ENCODE measurements at regions not wholly inside any gene's neighbourhood (a gene's known extent, or its start where the extent isn't known, plus 50 kb on each side); places are given as distances from the start of the nearest gene placed in this dataset.
"Not testable (repeated sequence)": the region's sequence is repeated elsewhere in the genome, so short reads cannot be mapped to it uniquely, and the experiment has no call there.

DNA sequence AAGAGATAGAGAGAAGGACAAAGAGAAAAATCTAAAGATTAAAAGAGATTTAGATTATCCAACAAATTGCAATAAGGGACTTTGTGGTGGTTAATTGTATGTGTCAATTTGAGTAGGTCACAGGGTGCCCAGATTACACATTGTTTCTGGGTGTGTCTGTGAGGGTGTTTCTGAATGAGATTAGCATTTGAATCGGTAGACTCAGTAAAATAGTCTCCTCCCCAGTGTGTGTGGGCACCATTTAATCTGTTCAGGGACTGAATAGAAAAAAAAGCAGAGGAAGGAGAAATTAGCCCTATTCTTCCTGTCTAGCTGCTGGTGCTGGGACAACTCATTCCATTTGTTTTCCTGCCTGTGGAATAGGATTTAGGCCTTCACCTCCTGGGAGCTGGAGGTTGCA, 339.8 kb upstream of the EPHA4 start:
- DNase-seq: no peak

DNA sequence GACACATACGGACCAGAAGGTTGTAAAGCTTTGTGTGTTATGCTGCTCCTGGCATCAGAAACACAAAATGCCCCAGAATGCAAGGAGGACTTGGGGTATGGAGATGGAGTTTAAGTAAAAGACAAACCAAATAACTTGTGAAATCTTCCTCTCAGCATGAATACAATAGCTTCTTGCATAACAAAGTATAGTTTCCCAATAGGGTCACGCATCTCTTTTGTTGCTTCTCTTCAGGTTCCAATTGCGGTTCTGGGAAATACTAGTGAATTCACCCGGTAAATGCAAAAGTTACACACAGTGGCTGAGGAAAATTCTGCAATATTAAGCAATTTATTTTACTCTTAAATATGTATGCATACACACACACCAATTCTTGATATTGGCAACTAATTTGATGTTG, 339.2 kb upstream of the EPHA4 start:
- DNase-seq: no peak

DNA sequence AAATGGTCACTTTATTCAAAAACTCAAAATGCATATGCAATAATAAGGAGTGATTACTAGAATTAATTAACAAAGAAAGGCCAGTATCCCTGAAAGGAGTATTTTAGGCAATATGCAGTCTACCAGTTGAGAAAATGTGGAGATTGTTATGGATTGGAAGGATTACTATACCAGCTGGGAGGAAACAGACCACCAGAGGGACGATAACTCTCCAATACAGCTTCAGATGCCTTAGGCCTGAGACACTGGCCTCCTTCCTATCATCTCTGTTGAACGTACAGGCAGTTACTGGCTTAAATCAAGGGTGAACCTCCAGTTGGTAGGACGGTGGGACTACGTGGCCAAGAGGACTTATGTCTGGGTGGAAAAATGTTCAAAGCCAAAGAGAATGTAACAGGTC, 336.4 kb upstream of the EPHA4 start:
- DNase-seq: no peak

DNA sequence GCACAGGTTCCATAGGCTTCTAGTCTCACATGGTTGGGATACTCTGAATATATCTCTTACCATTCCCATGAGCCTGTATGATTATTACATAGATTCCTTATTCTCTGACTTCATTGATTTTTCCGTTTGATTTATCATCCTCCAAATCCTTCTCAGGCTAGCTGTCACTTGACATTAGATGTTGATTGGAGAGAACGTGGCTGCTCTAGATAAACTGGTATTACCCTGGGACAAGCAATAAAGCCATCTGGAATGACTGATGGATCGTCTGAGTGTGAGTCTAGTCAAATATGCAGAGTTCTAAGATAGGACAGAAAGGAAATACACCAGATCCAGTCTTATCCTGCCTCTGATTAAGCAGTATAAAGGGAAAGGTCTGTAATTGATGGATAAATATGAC, 325.6 kb upstream of the EPHA4 start:
- no peak for DNase-seq

DNA sequence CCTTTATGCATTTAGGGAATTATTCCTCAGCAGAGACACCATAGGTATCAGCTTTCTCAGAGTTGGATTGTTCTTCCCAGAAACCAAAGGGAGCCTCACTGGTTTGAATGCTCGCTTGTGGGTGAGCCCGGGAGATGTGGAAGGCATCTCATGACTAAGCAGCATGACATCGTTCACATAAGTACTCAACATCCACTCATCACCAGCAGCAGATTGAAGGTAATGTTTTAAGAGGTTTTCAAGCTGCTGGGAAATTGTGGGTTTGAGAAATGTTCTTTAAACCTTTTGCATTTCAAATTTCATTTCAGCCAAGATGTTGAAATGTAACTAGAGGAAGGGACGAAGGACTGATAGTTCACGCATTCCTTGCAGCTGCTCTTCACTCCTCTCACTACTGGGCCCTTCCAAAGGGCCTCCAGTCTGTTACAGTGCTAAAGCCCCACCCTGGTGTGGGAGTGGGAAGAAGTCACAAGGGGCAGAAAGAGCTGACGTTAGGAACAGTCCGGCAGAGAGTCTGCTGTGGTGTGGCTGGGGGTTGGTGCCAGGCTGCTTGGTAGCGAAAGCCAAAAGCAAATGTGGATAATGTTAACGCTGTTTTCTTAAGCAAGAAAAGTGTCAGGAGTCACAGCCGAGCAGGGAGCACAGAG, 324.5 kb upstream of the EPHA4 start:
- DNase-seq: no peak

DNA sequence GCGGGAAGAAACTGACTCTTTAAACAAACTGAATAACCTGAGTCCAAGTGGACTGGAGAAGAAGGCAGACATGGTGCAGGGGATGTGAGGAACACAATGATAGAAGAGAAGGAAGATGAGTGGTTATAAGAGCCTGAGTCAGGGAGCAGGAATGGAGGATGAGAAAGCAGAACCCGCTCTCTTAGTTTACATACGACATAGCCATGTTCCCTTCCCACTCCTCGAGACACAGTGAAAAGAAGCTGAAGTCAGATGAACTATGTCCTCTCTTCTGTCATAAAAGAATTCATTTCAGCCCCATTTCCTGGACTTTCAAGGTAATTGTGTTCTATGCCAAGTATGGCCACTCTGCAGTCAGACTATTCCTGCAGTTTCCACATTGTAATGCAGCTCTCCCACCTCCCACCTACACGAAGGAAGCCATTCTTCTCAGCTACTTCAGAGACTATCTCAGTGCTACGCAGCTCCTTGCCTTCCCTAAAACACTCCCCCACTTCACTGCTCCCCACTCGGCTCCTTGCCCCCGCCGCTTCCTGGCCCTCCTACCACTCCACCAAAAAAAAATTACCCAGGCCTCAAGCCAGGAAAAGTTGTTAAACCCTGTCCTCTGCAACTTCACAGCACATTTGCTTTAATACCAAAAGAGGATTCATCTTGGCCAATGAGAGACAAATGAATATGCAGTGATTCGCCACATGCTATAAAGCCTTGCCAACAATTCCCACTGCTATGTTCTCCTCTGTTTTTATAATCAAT, 323.4 kb upstream of the EPHA4 start:
- DNase-seq: no peak

DNA sequence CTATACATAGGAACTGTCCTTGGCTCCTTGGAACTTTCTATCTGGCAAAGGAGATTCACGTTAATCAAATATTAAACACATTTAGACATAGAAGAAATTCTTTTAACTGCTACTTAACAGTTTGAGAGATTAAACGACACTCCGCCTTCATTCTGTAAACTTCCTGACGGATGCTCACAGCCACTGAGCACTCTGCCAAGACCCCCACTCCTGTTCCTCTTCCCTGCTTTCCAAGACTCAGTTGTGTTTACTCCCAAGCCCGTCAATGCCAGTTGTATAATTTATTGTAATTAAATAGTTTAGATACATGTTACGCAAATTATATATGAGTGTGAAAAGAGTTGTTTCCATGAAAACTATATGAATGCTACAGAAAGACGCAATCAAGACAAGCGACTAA, 321.4 kb upstream of the EPHA4 start:
- no peak for DNase-seq

DNA sequence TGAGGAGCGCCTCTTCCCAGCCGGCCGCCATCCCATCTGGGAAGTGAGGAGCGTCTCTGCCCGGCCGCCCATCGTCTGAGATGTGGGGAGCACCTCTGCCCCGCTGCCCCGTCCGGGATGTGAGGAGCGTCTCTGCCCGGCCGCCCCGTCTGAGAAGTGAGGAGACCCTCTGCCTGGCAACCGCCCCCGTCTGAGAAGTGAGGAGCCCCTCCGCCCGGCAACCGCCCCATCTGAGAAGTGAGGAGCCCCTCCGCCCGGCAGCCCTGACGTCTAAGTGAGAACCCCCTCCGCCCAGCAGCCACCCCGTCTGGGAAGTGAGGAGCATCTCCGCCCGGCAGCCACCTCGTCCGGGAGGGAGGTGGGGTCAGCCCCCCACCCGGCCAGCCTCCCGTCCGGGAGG, 319.9 kb upstream of the EPHA4 start:
- DNase-seq: not testable (repeated sequence)

DNA sequence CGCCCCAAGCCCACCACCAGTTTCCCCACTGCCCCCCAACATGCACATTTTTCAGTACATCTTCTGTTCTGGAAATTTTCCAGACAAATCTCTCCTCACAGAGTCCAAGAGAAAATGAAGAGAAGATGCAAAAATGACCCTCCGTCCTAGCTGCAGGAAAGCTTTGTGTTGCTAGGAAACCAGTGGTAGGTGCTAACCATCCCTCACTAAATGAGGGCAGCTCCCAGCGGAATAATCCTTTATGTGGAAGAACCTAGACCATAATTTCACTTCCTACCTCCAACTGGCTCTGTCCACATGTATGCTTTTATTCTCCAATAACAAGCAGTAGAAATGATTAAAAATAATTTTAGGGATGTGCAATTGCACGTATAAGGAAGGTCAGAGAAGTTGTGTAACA, 311.9 kb upstream of the EPHA4 start:
- no peak for DNase-seq

DNA sequence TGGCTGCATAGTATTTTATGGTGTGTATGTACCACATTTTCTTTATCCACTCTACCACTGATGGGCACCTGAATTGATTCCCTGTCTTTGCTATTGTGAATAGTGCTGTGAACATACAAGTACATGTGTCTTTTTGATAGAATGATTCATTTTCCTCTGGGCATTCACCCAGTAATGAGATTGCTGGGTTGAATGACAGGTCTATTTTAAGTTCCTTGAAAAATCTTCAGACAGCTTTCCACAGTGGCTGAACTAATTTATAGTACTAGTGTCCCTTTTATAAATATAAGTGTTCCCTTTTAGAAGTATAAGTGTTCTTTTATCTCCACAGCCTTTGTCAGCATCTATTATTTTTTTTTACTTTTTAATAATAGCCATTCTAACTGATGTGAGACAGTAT, 303.9 kb upstream of the EPHA4 start:
- no peak for DNase-seq

DNA sequence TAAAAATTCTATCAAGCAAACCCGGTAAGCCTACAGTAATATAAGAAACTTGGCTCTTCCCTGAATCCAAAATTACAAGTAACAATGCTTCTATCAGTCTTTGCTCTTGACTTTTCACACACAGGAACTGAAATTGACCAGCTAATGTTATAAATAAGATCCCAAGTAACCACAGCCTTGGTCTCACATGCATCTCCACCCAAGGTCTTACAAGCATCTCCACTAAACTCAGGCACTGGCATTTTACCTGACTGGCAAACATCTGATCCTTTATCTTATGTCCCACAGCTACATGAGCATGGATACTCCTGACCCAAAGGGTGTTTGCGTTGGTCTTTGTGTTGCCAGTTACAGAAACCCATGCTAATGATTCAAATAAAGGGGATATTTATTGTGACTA, 302.3 kb upstream of the EPHA4 start:
- no peak for DNase-seq

DNA sequence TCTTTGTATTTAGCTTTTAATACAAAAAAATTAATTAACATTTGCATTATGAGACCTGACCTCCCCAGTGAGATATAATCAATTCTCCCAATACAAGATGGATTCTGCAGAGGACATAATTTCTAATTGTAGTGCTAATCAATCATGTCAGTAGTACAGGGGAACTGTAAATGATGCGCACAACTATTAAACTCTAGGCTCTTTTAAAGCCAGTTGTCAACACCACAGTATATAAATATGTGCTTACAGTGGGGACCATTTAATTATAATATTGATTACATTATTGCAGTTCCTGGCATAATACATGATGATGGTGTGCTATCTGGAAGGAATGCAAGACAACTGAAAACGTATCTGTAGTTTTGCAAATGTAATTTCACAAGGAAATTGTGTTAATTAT, 285.6 kb upstream of the EPHA4 start:
- no peak for DNase-seq

DNA sequence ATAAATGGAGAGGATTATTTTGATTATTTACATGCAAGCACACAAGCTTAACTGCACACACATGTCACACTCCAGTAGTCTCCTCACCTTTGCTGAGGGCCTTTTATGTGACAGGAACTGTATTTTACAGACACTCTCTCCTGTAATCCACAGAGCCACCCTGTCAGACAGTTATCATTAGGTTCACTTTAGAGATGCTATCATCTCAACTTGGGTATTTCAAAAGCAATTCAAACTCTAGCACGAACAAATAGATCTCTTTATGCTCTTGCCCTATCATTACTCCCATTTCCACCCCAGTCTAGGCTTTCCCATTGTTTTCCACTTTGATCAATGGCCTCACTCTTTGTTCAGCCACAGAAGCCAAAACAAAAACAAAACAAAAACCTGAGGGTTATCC, 281.2 kb upstream of the EPHA4 start:
- DNase-seq: no peak

DNA sequence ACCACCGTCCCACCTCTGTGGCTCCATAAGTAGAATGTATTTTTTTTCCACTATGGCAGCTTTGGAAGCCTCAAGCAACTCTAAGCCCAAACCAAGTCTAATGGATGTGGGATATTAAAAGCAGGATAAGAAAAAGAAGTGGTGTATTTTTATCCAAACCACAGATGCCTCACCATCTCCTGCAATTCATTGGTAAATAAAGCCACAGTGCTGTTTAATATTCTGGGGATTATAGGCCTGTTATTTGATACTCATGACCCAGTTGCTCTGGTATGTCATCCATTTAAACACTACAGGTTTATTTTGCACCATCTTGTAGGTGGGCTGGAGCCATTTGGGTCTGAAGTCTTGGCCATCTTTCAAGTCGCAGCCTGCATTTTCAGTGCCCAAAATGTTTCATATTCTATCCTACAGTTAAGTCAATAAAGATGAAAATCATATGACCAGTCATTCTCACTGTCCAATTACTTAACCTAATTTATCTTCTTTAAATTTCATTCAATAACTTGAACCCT, 279.5 kb upstream of the EPHA4 start:
- no peak for DNase-seq

DNA sequence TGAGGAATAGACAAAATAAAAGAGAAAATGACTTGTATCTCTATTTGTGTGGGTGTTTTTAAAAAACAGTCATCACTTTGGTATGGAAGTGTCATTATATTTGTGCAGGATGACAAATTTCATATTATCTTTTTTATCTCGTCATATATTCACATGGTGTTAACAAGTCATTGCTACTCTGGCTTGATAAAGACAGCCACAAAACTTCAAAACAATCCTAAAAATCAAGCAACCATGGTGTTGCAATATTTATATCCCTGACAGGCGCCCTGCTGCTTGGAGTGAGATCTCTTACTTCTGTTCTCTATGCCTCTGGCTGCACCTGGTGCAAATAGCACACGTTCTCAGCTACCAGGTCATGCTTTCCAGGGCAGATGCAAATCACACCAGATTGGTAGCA, 278.0 kb upstream of the EPHA4 start:
- no peak for DNase-seq

DNA sequence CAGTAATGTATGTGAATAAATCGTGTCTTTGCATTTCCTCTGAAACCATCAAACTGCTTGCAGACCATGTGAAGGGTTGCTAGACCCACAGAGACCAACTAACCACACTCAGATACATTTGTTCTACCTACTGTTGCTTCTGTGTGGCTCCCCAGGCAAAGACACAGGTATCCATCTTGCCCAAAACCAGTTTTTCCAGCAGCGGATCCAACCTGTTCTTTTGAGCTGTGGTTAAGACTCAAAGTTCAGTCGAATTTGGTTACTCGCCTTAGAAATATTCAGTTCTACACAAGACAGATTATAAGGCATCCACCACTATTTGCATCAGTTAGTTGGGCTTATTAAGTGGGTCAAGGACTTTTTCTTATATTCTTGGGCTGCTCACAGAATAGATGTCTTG, 276.2 kb upstream of the EPHA4 start:
- no peak for DNase-seq

DNA sequence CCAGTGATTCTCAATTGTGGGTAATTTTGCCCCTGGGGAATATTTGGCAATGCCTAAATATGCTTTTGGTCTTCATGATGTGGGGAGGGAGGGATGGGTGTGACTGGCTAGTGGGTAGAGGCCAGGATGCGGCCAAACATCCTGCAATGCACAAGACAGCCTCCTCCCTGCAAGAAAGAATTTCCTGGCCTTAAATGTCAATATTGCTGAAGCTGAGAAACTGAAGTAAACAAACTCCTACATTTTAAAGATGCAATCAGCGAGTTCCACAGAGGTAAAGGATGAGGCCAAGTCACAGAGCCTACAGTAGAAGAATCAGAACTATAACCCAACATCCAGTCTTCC, 272.9 kb upstream of the EPHA4 start:
- DNase-seq: no peak

DNA sequence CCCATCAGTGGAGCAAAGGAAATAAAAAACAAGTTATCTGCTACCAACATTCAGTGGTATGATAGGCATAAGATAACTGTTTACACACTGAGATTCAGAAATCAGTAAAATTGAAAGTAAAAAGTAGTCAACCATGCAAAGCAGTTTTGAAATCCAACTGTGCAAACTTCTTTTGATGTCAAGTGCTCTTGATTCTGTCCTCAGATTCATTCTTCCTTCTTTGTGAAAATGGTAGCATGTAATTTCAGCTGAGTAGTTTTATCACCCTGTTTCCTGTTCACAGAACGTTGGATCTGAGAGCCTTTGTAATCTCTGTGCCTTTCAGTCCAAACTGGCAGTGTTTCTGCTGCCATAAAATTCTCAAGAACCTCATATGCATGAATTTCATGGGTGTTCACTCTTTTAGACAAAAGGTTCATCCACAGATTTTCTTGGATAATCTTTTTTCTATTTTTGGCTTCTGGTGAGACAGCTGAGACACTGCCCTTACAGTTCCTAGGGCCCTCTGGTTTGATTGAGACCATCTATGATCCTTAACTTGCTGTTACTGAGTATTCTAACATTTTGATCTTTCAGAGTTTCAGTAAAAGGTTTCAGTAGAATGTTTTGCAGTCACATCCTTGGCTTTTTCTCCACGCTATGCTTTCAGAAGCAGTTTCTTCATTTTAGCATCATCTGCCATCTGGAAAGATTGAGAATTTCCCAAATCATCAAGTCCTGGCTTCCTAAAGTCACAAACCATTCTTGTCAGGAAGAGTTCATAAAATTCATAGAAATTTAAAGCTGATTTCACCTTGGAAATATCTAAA, 272.3 kb upstream of the EPHA4 start:
- DNase-seq: no peak

DNA sequence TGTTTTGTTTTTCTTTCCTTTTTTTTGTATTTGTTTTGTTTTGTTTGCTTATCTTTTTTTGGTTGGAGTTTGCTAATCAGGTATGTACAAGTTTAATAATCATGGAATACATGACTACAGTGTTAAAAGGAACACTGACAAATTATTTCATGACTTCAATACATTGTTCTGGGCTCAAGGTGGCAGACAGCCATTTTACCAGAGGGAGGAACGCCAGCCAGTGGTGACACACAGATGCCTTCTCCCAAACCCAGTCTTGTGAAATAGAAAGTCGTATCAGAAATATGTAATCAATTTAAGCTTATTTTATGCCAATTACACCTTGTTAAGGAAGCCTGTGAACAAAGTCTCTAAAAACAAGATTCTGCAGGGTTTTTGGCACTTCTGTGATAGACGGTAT, 264.0 kb upstream of the EPHA4 start:
- DNase-seq: no peak

DNA sequence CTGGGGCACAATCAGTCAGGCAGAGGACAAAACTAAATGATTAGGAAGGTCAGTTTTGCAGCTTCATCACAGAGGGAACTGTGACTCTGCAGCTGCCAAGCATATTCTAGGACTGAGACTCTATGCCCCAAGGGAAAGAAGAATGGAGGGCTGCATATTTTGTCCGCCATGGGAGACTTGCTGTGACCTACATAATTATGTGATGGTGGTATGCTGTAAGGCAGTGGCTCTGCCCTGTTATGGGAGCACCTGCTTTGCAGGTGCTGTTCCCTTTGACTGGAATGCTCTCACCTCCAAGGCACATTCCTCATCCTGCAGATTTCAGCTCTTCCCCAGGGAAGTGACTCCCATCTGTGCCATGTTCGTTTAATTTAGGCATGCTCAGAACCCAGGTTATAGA, 261.9 kb upstream of the EPHA4 start:
- DNase-seq: no peak

DNA sequence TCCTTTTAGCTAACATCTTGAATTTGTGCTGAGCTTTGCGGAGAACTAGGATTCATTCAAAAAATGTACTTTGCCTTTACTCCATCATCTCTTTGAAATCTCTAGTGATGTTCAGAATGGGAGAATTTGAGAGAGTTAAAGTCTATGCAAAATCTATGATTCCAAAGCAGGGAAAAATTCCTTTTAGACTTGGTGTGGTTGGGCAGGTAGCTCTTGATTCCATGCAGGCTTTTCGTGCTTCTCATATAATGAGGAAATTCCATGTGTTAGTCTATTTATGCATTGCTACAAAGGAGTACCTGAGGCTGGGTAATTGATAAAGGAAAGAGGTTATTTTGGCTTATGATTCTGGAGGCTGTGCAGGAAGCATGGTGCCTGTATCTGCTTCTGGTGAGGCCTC, 258.9 kb upstream of the EPHA4 start:
- no peak for DNase-seq

DNA sequence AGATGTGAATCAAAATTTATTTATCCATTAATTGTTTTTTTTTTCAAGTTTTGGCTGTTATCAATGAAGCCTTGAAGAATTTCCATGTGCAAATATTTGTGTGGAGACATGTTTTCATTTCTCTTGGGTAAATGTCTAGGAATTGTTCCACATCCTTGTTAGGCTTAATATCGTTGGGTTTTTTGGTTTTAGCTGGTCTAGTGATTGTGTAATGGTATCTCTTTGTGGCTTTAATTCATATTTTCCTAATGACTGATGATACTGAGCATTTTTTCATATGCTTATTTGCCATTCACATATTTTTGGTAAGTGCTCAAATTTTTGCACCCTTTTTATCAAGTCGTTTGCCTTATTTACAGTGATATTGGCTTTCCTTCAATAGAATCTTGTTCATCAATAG, 250.3 kb upstream of the EPHA4 start:
- DNase-seq: no peak

DNA sequence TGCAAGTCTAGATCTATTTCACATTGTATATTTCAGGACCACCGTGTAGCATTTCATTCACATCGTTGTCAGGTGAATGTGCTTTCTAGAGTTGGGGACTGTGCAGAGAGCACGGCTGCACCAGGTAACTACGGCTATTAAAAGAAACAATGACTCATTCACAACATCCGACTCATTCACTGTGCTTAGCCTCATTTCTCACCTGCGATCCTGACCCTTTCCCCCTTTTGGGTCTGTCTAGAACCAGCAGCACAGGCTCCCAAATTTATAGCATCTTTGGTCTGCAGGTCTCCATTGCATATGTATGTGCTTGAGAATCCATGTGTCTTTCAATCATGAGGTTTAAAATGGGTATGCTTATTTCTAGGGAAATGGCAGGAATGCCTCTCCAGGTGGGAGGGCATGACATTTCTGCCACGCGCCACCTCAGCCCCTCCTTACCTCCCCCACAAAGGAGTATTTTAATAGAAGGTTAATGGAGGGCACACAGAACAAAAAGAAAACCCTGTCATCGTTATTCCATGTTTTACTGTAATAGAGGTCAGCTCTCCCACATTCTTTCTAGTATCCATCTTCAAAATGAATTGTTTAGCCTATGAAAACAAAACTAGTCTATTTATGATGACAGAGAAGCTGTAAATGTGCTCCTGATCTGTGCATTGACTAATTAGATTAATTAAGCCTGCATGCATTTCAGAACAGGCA, 246.7 kb upstream of the EPHA4 start:
- DNase-seq: no peak

DNA sequence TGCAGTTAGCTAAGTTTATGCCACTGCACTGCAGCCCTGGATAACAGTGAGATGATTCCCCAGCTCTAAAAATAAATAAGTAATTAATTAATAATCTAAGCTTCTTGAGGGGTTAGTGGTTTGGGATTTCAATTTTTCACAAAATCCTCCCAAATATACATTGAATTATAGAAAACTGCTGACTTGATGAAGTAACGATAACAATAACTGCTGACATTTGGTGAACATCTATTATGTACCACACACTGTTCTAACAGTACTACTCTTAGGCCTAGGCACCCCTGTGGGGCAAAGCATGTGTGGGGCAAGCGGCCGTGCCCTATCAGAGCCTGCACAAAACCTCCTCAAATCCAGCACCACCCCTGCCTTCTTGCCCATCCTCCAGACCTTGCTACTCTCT, 245.8 kb upstream of the EPHA4 start:
- DNase-seq: no peak
